BE2C (cell line): ENCODE measurements at regions not wholly inside any gene's neighbourhood (a gene's known extent, or its start where the extent isn't known, plus 50 kb on each side); places are given as distances from the start of the nearest gene placed in this dataset.
"Not testable (repeated sequence)": the region's sequence is repeated elsewhere in the genome, so short reads cannot be mapped to it uniquely, and the experiment has no call there.

Source experiments
- DNase-seq: peaks from one replicate; pipeline ENCODE4 v3.0.0-alpha.2; 2020
- H3K27me3 ChIP-seq: fragments of 250-450 bp; sonication (Bioruptor Pico); 2 replicates; pipeline ENCODE4 v1.5.1; 2020; ENCODE audit warnings: mild to moderate bottlenecking
- H3K36me3 ChIP-seq: fragments of 250-450 bp; sonication (Bioruptor Pico); 2 replicates; pipeline ENCODE4 v1.5.1; 2020; ENCODE audit warnings: mild to moderate bottlenecking
- H3K4me1 ChIP-seq: fragments of 250-450 bp; sonication (Bioruptor Pico); 2 replicates; pipeline ENCODE4 v1.5.1; 2020
- H3K4me3 ChIP-seq: 2 replicates; pipeline ENCODE4 v1.5.1; 2011; ENCODE audit warnings: low read depth, low read length
- H3K9me3 ChIP-seq: fragments of 250-450 bp; sonication (Bioruptor Pico); 2 replicates; pipeline ENCODE4 v1.5.1; 2020
- TF ChIP-seq, protein P1 (sequence below): IDR thresholded peaks from 2 replicates; pipeline ENCODE4 v1.5.1; 2012; ENCODE audit warnings: mild to moderate bottlenecking, low read depth, low read length

DNA sequence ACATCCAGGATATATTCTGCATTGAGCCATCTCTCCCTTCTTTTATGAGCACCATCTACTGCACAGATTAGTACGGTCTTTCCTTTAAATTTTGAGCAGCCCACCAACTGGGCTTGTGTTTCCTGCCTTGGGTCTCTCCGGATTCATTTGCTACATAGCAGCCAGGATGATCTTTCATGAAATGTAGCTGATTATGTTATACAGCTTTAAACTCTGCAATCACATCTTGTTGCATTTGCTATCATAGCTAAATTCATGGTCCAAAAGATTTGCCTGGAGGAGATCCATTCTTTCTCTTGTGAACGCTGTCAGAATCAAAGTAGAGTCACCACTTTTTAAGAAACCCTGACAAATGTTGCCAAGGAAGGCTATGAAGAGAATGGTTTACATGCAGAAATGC is 215.1 kb upstream of the LRRTM4 start:
- DNase-seq = no peak
- Histone ChIP-seq H3K4me3 (no peak overlapping the region), H3K4me1 (no peaks in the 10 kb centered on the region), H3K27me3 (no peaks in the 10 kb centered on the region), H3K9me3 (no peaks in the 10 kb centered on the region), H3K36me3 (no peaks in the 10 kb centered on the region)
- TF ChIP-seq, protein P1, sequence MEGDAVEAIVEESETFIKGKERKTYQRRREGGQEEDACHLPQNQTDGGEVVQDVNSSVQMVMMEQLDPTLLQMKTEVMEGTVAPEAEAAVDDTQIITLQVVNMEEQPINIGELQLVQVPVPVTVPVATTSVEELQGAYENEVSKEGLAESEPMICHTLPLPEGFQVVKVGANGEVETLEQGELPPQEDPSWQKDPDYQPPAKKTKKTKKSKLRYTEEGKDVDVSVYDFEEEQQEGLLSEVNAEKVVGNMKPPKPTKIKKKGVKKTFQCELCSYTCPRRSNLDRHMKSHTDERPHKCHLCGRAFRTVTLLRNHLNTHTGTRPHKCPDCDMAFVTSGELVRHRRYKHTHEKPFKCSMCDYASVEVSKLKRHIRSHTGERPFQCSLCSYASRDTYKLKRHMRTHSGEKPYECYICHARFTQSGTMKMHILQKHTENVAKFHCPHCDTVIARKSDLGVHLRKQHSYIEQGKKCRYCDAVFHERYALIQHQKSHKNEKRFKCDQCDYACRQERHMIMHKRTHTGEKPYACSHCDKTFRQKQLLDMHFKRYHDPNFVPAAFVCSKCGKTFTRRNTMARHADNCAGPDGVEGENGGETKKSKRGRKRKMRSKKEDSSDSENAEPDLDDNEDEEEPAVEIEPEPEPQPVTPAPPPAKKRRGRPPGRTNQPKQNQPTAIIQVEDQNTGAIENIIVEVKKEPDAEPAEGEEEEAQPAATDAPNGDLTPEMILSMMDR = no peak

DNA sequence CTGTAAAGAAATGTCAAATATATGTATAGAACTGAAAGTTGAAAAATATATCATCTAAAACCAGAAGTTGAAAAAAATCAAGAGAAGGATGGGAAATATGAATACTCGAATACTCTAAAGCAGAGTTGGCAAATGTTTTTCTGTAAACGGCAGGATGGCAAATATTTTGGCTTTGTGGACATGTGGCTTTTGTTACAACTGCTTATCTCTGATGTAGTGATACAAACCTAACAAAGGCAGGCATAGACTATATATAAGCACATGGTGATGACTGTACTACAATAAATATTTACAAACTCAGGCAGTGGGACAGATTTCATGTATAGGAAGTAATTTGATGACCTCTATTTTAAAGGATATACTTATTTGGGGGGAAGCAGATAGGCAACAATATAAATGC is 224.6 kb upstream of the LRRTM4 start:
- H3K4me3 ChIP-seq = no peak overlapping the region
- no peaks in the 10 kb centered on the region for H3K4me1 ChIP-seq
- no peak for DNase-seq
- no peaks in the 10 kb centered on the region for H3K9me3 ChIP-seq
- no peaks in the 10 kb centered on the region for H3K27me3 ChIP-seq
- no peaks in the 10 kb centered on the region for H3K36me3 ChIP-seq
- TF ChIP-seq, protein P1 = no peak

DNA sequence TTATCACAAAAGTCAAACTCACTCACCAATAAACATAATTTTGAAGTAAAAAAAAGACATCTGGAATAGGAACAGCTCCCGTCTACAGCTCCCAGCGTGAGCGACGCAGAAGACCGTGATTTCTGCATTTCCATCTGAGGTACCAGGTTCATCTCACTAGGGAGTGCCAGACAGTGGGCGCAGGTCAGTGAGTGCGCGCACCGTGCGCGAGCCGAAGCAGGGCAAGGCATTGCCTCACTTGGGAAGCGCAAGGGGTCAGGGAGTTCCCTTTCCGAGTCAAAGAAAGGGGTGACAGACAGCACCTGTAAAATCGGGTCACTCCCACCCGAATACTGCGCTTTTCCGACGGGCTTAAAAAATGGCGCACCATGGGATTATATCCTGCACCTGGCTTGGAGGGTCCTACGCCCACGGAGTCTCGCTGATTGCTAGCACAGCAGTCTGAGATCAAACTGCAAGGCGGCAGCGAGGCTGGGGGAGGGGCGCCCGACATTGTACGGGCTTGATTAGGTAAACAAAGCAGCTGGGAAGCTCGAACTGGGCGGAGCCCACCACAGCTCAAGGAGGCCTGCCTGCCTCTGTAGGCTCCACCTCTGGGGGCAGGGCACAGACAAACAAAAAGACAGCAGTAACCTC is 231.7 kb upstream of the LRRTM4 start:
- not testable (repeated sequence) for H3K4me3 ChIP-seq, H3K27me3 ChIP-seq

DNA sequence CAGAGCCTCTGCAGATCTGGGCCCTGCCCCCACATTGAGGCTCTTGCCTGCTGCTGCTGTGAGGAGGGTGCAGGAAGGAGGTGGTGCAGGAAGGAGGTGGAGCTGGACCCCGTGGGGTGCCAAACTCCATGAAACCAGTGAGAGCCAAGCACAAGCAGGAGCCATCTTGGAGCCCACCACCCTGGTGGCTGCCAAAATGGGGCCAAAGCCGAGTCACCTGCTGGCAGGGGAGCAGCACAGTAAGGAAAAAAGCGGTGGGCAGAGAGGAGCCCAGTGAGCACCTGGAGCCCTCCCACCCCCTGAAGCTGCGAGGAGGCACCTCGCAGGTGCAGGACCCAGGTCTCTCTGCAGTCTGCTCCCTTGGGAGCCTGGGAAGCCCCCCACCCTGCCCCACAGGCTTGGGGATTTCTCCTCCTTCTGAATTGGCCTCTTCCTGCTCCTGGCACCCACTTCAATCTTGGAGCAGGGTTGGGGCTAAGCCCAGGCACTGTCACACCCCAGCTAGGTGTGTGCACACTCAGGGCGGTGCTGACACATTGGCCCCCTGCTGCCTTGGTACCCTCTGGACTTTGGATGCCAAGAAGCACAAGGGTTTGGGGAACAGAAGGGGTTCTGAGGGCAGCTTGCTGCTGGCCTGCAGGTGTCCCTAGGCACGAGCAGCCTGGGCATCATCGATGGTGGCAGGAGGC is 245.4 kb upstream of the LRRTM4 start:
- H3K4me3 ChIP-seq = no peak overlapping the region
- no peaks in the 10 kb centered on the region for H3K36me3 ChIP-seq
- TF ChIP-seq, protein P1 = no peak
- no peaks in the 10 kb centered on the region for H3K27me3 ChIP-seq
- H3K4me1 ChIP-seq = no peaks in the 10 kb centered on the region
- DNase-seq = no peak
- H3K9me3 ChIP-seq = no peaks in the 10 kb centered on the region

More for the DNA sequence above, 231.7 kb upstream of the LRRTM4 start:
- H3K9me3 ChIP-seq, DNase-seq, H3K4me1 ChIP-seq, H3K36me3 ChIP-seq: not testable (repeated sequence)

DNA sequence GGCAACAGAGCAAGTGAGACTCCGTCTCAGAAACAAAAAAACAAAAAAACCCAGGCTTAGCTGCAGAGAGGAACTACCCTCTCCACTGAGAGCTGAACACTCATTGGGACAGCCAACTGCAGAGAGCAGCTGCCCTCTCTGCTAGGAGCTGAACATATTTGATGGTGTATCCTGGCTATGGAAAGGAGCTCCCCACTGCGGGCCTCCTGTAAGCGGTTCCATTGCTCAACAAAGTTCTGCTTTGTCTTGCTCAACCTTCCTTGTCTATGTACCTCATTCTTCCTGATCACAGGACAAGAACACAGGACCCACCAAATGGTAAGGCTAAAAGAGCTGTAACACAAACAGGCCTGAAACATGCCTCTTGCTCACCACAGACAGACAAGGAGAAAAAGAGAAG is 246.3 kb upstream of the LRRTM4 start:
- TF ChIP-seq, protein P1 = no peak
- H3K4me1 ChIP-seq = no peaks in the 10 kb centered on the region
- no peak overlapping the region for H3K4me3 ChIP-seq
- H3K9me3 ChIP-seq = no peaks in the 10 kb centered on the region
- DNase-seq = no peak
- H3K27me3 ChIP-seq = no peaks in the 10 kb centered on the region
- H3K36me3 ChIP-seq = no peaks in the 10 kb centered on the region

DNA sequence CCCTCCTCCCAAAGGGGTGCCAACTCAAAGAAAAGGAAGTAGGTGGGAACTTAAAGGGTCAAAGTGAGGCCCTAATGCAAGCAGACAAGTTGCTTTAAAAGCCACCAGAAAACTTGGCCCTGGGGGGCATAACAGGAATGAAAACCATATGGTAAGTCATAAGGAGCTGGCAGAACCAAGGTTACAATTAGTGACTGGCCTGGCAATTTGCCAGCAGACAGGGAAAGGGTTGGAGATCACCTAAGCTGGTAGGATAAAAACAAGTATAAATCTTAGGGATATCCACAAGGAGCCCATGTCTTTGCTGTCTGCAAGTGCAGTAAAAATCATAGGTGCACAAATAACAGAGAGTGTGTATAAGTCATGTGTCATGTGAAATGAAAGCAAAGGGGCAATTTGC is 256.7 kb upstream of the LRRTM4 start:
- Histone ChIP-seq H3K27me3 (no peaks in the 10 kb centered on the region), H3K4me3 (no peak overlapping the region), H3K36me3 (no peaks in the 10 kb centered on the region), H3K4me1 (no peaks in the 10 kb centered on the region), H3K9me3 (no peaks in the 10 kb centered on the region)
- TF ChIP-seq, protein P1 = no peak
- peak; percentile 45 for DNase-seq

DNA sequence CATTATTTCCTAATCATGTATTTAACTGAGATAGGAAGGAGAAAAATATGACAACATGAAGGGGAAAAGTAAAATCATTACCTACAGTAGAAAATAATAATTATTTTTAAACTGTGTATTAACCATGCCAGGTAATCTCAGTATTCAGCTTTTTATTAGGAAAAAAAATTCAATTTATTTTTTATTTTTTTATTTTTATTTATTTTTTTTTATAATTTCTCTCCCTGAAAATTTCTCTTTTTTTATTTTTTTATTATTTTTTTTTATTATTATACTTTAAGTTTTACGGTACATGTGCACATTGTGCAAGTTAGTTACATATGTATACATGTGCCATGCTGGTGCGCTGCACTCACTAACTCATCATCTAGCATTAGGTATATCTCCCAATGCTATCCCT is 271.3 kb upstream of the LRRTM4 start:
- not testable (repeated sequence) for H3K9me3 ChIP-seq, H3K4me3 ChIP-seq, H3K27me3 ChIP-seq, H3K36me3 ChIP-seq, H3K4me1 ChIP-seq, DNase-seq
